ENCODE measurements at regions not wholly inside any gene's neighbourhood (a gene's known extent, or its start where the extent isn't known, plus 50 kb on each side); places are given as distances from the start of the nearest gene placed in this dataset.

DNA sequence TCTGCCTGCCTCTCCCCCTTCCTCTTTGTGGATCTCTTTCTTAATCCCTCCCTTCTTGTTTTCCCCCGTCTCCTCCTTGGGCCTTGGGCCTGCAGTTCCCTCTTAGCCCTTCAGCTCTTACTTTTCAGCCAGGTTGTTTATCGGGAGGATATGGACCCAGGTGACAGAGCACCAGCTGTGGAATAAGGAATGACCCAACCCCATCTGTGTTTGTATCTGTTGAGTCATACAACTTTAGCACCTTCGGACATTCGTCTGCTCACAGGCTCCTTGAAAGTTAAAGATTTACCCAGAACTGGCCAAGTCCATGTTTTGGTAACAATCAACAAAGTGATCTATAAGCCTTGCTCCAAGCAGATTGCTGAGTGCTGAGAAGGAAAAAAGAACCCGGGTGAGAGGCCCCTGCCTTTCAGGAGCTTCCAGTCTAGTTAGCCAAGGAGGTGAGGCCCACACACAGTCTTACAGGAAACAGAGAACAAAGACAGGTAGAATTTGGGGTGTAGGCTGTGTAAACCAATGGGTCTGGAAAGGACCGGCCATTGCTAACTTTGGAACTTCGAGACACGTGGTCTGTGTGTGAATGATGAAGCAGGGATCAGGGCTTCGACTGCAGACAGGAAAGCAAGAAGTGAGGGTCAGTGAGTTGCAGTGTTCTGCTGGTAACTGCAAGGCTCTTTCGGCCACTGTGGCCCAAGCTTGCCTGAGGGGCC, 66.7 kb upstream of the F3 start:
- no peaks in the 10 kb centered on the region for H3K36me3 ChIP-seq (ENCODE audit: control insufficient read depth, insufficient read depth, low read length)
- H3K4ac ChIP-seq (ENCODE audit: low read depth, low read length), result peak overlapping the region; percentile 97
- no TSS peak for BruUV-seq (replicated peaks)
- peak overlapping the region; percentile 87 for H4K91ac ChIP-seq (ENCODE audit: insufficient read depth, low read depth, low read length)
- TF ChIP-seq, protein P1, sequence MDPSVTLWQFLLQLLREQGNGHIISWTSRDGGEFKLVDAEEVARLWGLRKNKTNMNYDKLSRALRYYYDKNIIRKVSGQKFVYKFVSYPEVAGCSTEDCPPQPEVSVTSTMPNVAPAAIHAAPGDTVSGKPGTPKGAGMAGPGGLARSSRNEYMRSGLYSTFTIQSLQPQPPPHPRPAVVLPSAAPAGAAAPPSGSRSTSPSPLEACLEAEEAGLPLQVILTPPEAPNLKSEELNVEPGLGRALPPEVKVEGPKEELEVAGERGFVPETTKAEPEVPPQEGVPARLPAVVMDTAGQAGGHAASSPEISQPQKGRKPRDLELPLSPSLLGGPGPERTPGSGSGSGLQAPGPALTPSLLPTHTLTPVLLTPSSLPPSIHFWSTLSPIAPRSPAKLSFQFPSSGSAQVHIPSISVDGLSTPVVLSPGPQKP (IDR thresholded peaks at IDR 0.05; ENCODE audit: borderline replicate concordance, low read depth, low read length), result no peak
- TF ChIP-seq MAFK (IDR thresholded peaks at IDR 0.05; ENCODE audit: low read depth, low read length) (no peak), RCOR1 (IDR thresholded peaks at IDR 0.05; ENCODE audit: insufficient replicate concordance, low read length) (no peak), BHLHE40 (IDR thresholded peaks at IDR 0.05; ENCODE audit: low read depth, low read length) (no peak), MAZ (IDR thresholded peaks at IDR 0.05; ENCODE audit: borderline replicate concordance, low read depth, low read length) (no peak), CHD1 (IDR thresholded peaks at IDR 0.05; ENCODE audit: low read depth, low read length) (no peak), SMC3 (IDR thresholded peaks at IDR 0.05; ENCODE audit: low read depth, low read length) (no peak), POLR2A (IDR thresholded peaks at IDR 0.05; ENCODE audit: low read depth, low read length) (no peak), RAD21 (IDR thresholded peaks at IDR 0.05; ENCODE audit: low read length) (no peak), CEBPB (IDR thresholded peaks at IDR 0.05; ENCODE audit: low read depth, low read length) (no peak)
- TF ChIP-seq, protein P2, sequence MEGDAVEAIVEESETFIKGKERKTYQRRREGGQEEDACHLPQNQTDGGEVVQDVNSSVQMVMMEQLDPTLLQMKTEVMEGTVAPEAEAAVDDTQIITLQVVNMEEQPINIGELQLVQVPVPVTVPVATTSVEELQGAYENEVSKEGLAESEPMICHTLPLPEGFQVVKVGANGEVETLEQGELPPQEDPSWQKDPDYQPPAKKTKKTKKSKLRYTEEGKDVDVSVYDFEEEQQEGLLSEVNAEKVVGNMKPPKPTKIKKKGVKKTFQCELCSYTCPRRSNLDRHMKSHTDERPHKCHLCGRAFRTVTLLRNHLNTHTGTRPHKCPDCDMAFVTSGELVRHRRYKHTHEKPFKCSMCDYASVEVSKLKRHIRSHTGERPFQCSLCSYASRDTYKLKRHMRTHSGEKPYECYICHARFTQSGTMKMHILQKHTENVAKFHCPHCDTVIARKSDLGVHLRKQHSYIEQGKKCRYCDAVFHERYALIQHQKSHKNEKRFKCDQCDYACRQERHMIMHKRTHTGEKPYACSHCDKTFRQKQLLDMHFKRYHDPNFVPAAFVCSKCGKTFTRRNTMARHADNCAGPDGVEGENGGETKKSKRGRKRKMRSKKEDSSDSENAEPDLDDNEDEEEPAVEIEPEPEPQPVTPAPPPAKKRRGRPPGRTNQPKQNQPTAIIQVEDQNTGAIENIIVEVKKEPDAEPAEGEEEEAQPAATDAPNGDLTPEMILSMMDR (conservative IDR thresholded peaks at IDR 0.05; ENCODE audit: low read depth, low read length), result no peak
- TF ChIP-seq, protein P3, sequence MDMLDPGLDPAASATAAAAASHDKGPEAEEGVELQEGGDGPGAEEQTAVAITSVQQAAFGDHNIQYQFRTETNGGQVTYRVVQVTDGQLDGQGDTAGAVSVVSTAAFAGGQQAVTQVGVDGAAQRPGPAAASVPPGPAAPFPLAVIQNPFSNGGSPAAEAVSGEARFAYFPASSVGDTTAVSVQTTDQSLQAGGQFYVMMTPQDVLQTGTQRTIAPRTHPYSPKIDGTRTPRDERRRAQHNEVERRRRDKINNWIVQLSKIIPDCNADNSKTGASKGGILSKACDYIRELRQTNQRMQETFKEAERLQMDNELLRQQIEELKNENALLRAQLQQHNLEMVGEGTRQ (IDR thresholded peaks at IDR 0.05; ENCODE audit: low read depth, low read length), result no peak
- peak overlapping the region; percentile 72 for H3K23ac ChIP-seq (ENCODE audit: low read depth, low read length)
- peak overlapping the region; percentile 78 for H2BK120ac ChIP-seq (ENCODE audit: low read depth, low read length)
- H4K20me1 ChIP-seq (ENCODE audit: insufficient read depth, low read length), result no peaks in the 10 kb centered on the region
- ChIA-PET CTCF (interaction anchor here (1.6 kb wide), 1 partner anchor 10 kb away, joined by 4 read pairs; no protein-coding TSS in a partner anchor), POLR2A (ENCODE audit: unreplicated experiment) (no interaction called here)
- ATAC-seq (ENCODE audit: low read depth) (no peak), DNase-seq (no peak)
- peak overlapping the region; percentile 96 for H2AK5ac ChIP-seq (ENCODE audit: low read depth, low read length)
- H3K9me3 ChIP-seq (ENCODE audit: control insufficient read depth, insufficient read depth, low read length), result 0 out of 2 replicates have a peak, but pooled peaks cover 2% of the 10 kb centered on the region
- peak overlapping the region; percentile 93 for H2BK20ac ChIP-seq (ENCODE audit: low read depth, low read length)
- H2AK9ac ChIP-seq (replicated peaks; ENCODE audit: low read depth, low read length, poor library complexity), result peak overlapping the region; percentile 50
- dilution Hi-C loops (cut with HindIII; ENCODE audit: low sequenced_read_pairs, unreplicated experiment), result no loop called here
- peak overlapping the region; percentile 74 for H3K18ac ChIP-seq (ENCODE audit: low read depth, low read length)
- H2BK15ac ChIP-seq (ENCODE audit: low read depth, low read length), result peak overlapping the region; percentile 81
- peak overlapping the region; percentile 46 for H4K5ac ChIP-seq (ENCODE audit: low read depth, low read length)
- peaks cover 19% of the 10 kb centered on the region for H3K9me1 ChIP-seq (ENCODE audit: insufficient read depth, low read length)
- H3K79me1 ChIP-seq (ENCODE audit: low read depth in 1 of 2, low read length in 2 of 2), result no peaks in the 10 kb centered on the region; a peak in 1 of 4 replicates
- no peak overlapping the region for H3K4me3 ChIP-seq (ENCODE audit: insufficient read depth, low read depth, low read length)
- H3K56ac ChIP-seq (ENCODE audit: extremely low read depth, insufficient read depth, low read length), result peak overlapping the region; percentile 29; the same call in 1 of the 2 replicates
- H3K4me2 ChIP-seq (ENCODE audit: low read depth, low read length), result no peak overlapping the region
- WGBS, 2 experiments (ENCODE audit: extremely low coverage in 2 of 2, insufficient read length in 1 of 2), result 61% methylated on average over 3 of the region's 10 CpGs; no CpG with 5 or more reads in 1 of the 2 experiments
- intact Hi-C loops (cut with micrococcal nuclease), result no loop called here
- peak overlapping the region; percentile 82 for H2BK5ac ChIP-seq (ENCODE audit: low read depth, low read length, poor library complexity, severe bottlenecking)
- H3K27me3 ChIP-seq (ENCODE audit: control insufficient read depth, insufficient read depth, low read length), result no peaks in the 10 kb centered on the region
- H3K14ac ChIP-seq (replicated peaks; ENCODE audit: low read depth, low read length), result peak overlapping the region; percentile 92
- H3K9ac ChIP-seq (ENCODE audit: low read depth, low read length), result no peak overlapping the region; the same call in 1 of the 2 replicates
- in situ Hi-C loops (cut with MboI; ENCODE audit: low sequenced_read_pairs), result loop anchor here (5.0 kb wide), 1 partner anchor 66 kb away; the partner anchor contains the start of gene F3
- peaks cover 22% of the 10 kb centered on the region for H3K4me1 ChIP-seq (ENCODE audit: control insufficient read depth, insufficient read depth, low read length)
- peak overlapping the region; percentile 68 to 73 for H4K8ac ChIP-seq (ENCODE audit: low read depth in 2 of 2, low read length in 2 of 2)
- no peak overlapping the region for H2AFZ ChIP-seq (replicated peaks; ENCODE audit: low read length, poor library complexity)
- peak overlapping the region; percentile 60 for H3K27ac ChIP-seq (ENCODE audit: insufficient read depth, low read length)
